HEK293T (cell line): ENCODE measurements at regions not wholly inside any gene's neighbourhood (a gene's known extent, or its start where the extent isn't known, plus 50 kb on each side); places are given as distances from the start of the nearest gene placed in this dataset.

Experiments used
- ARNT ChIP-seq: fragments of 450-650 bp; IDR thresholded peaks from 2 replicates; pipeline ENCODE4 v1.6.1; 2017; ENCODE audit warnings: mild to moderate bottlenecking
- BHLHE40 ChIP-seq: fragments of 450-650 bp; IDR thresholded peaks from 2 replicates; pipeline ENCODE4 v1.6.1; 2016; ENCODE audit warnings: mild to moderate bottlenecking, moderate library complexity, borderline replicate concordance
- ELF4 ChIP-seq: fragments of 450-650 bp; IDR thresholded peaks from 2 replicates; pipeline ENCODE4 v1.6.1; 2017; ENCODE audit warnings: antibody characterized with exemption
- FOXK2 ChIP-seq: fragments of 450-650 bp; IDR thresholded peaks from 2 replicates; pipeline ENCODE4 v1.6.1; 2016; ENCODE audit warnings: mild to moderate bottlenecking
- HDGF ChIP-seq: fragments of 450-650 bp; IDR thresholded peaks from 2 replicates; pipeline ENCODE4 v1.6.1; 2017; ENCODE audit warnings: antibody characterized with exemption, borderline replicate concordance
- L3MBTL2 ChIP-seq: fragments of 450-650 bp; conservative IDR thresholded peaks from 2 replicates; pipeline ENCODE4 v1.6.1; 2016; ENCODE audit warnings: mild to moderate bottlenecking
- LEF1 ChIP-seq: fragments of 450-650 bp; IDR thresholded peaks from 2 replicates; pipeline ENCODE4 v1.6.1; 2017; ENCODE audit warnings: mild to moderate bottlenecking, borderline replicate concordance
- NFRKB ChIP-seq: fragments of 450-650 bp; IDR thresholded peaks from 2 replicates; pipeline ENCODE4 v1.6.1; 2016; ENCODE audit warnings: mild to moderate bottlenecking, moderate library complexity
- SP1 ChIP-seq: fragments of 450-650 bp; IDR thresholded peaks from 2 replicates; pipeline ENCODE4 v1.6.1; 2017
- SUZ12 ChIP-seq: fragments of 450-650 bp; IDR thresholded peaks from 2 replicates; pipeline ENCODE4 v1.6.1; 2016; ENCODE audit warnings: mild to moderate bottlenecking
- ZNF384 ChIP-seq: fragments of 450-650 bp; IDR thresholded peaks from 2 replicates; pipeline ENCODE4 v1.6.1; 2016

- TF ChIP-seq ELF4 (no peak), SP1 (no peak), L3MBTL2 (no peak), ZNF384 (no peak), LEF1 (no peak), BHLHE40 (no peak), ARNT (no peak), NFRKB (no peak), SUZ12 (no peak), HDGF (no peak), FOXK2 (no peak)
These were observed 955.6 kb downstream of the GATA3 start for GRCh38 chr10:9010093-9010492.
